ENCODE measurements at regions not wholly inside any gene's neighbourhood (a gene's known extent, or its start where the extent isn't known, plus 50 kb on each side); places are given as distances from the start of the nearest gene placed in this dataset.

GRCh38 chr18:68362907-68363306 lies 352.0 kb downstream of the TMX3 start:
- no peak for DNase-seq (ENCODE audit: low read depth in 2 of 2)

- DNase-seq (ENCODE audit: low read depth in 2 of 2): no peak
Observed at GRCh38 chr18:68355637-68356036, 359.3 kb downstream of the TMX3 start.

- DNase-seq (ENCODE audit: low read depth in 2 of 2): no peak
Observed at GRCh38 chr18:68354176-68354575, 360.7 kb downstream of the TMX3 start.

- no peak for DNase-seq (ENCODE audit: low read depth in 2 of 2)
Observed at GRCh38 chr18:68342039-68342659, 372.8 kb downstream of the TMX3 start.

GRCh38 chr18:68340606-68341005 lies 374.3 kb downstream of the TMX3 start:
- DNase-seq (ENCODE audit: low read depth in 2 of 2): no peak

- DNase-seq (ENCODE audit: low read depth in 2 of 2): no peak
Observed at GRCh38 chr18:68330658-68331057, 384.2 kb downstream of the TMX3 start.

GRCh38 chr18:68323921-68324320 lies 391.0 kb downstream of the TMX3 start:
- DNase-seq (ENCODE audit: low read depth in 2 of 2): no peak

GRCh38 chr18:68316636-68317035 lies 398.3 kb downstream of the TMX3 start:
- no peak for DNase-seq (ENCODE audit: low read depth in 2 of 2)

GRCh38 chr18:68314403-68314802 lies 400.5 kb downstream of the TMX3 start:
- no peak for DNase-seq (ENCODE audit: low read depth in 2 of 2)

- DNase-seq (ENCODE audit: low read depth in 2 of 2): no peak
Observed at GRCh38 chr18:68301441-68301840, 413.5 kb downstream of the TMX3 start.

GRCh38 chr18:68299906-68300305 lies 415.0 kb downstream of the TMX3 start:
- DNase-seq (ENCODE audit: low read depth in 2 of 2): no peak

- DNase-seq (ENCODE audit: low read depth in 2 of 2): no peak
Observed at GRCh38 chr18:68298330-68298729, 416.6 kb downstream of the TMX3 start.

- no peak for DNase-seq (ENCODE audit: low read depth in 2 of 2)
Observed at GRCh38 chr18:68288408-68288807, 426.5 kb downstream of the TMX3 start.

GRCh38 chr18:68284236-68284780 lies 430.6 kb downstream of the TMX3 start:
- no peak for DNase-seq (ENCODE audit: low read depth in 2 of 2)

GRCh38 chr18:68283834-68284233 lies 431.1 kb downstream of the TMX3 start:
- no peak for DNase-seq (ENCODE audit: low read depth in 2 of 2)

- DNase-seq (ENCODE audit: low read depth in 2 of 2): no peak
Observed at GRCh38 chr18:68282232-68282631, 432.7 kb downstream of the TMX3 start.

GRCh38 chr18:68275616-68276015 lies 439.3 kb downstream of the TMX3 start:
- DNase-seq (ENCODE audit: low read depth in 2 of 2): no peak

GRCh38 chr18:68270017-68270416 lies 444.9 kb downstream of the TMX3 start:
- no peak for DNase-seq (ENCODE audit: low read depth in 2 of 2)

- DNase-seq (ENCODE audit: low read depth in 2 of 2): no peak
Observed at GRCh38 chr18:68267583-68267982, 447.3 kb downstream of the TMX3 start.

- no peak for DNase-seq (ENCODE audit: low read depth in 2 of 2)
Observed at GRCh38 chr18:68263481-68263880, 451.4 kb downstream of the TMX3 start.

GRCh38 chr18:68262690-68263294 lies 452.1 kb downstream of the TMX3 start:
- no peak for DNase-seq (ENCODE audit: low read depth in 2 of 2)

GRCh38 chr18:68256418-68257067 lies 458.4 kb downstream of the TMX3 start:
- DNase-seq (ENCODE audit: low read depth in 2 of 2): no peak

GRCh38 chr18:68244786-68245185 lies 470.1 kb downstream of the TMX3 start:
- DNase-seq (ENCODE audit: low read depth in 2 of 2): no peak

Measured in stimulated activated CD8-positive, alpha-beta memory T cell treated with anti-CD3 and anti-CD28 coated beads, Interleukin-15, amount 100 ng/mL, for 48 hours (primary cell).